H1 (cell line): ENCODE measurements at regions not wholly inside any gene's neighbourhood (a gene's known extent, or its start where the extent isn't known, plus 50 kb on each side); places are given as distances from the start of the nearest gene placed in this dataset.

ENCODE experiments used
- PHF8 ChIP-seq: fragments of 200-600 bp; sonication (generic); conservative IDR thresholded peaks from 2 replicates; pipeline ENCODE4 v1.7.1; 2012; ENCODE audit warnings: low read depth, mild to moderate bottlenecking, inconsistent platforms, low read length, moderate library complexity
- TEAD4 ChIP-seq: IDR thresholded peaks from 2 replicates; pipeline ENCODE4 v1.6.1; 2012; ENCODE audit warnings: low read depth, low read length, inconsistent platforms, mixed read lengths

DNA sequence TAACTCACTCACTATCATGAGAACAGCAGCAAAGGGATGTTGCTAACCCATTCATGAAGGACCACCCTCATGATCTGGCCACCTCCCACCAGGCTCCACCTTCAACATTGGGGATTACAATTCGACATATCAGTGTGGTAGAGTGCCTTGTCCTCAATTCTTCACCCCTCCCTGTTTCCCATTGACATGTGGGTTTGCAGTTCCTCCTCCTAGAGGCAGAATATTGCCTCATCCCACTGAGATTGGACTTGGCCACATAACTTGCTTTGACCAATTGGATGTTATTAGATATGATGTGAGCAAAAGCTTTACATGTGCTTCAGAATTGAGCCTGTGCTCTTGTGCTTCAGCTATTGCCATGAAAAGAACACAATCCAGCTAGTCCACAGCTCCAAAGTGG lies 217.0 kb upstream of the CXCR4 start (continued):
- no peak for TF ChIP-seq PHF8
- TF ChIP-seq TEAD4: no peak
